HEK293 (cell line): ENCODE measurements at regions not wholly inside any gene's neighbourhood (a gene's known extent, or its start where the extent isn't known, plus 50 kb on each side); places are given as distances from the start of the nearest gene placed in this dataset.

Experiments
- CTCF ChIA-PET: fragments of 350-600 bp; formaldehyde crosslinking; extraction: SDS; loops from one replicate; lab custom pipeline; 2021; ENCODE audit warnings: antibody characterized with exemption; lab: Yijun Ruan, JAX
- POLR2A ChIA-PET: fragments of 300-600 bp; formaldehyde crosslinking; extraction: SDS; loops from one replicate; lab custom pipeline; 2020; ENCODE audit warnings: antibody characterized with exemption, inconsistent platforms; lab: Yijun Ruan, JAX
- H3K27ac ChIP-seq: fragments of 200-500 bp; sonication (Bioruptor generic); 2 replicates; pipeline ENCODE4 v1.5.1; 2014; ENCODE audit warnings: low read depth, low read length, control low read depth, inconsistent platforms; ENCODE audit errors: extremely low read depth
- H3K36me3 ChIP-seq, 2 experiments: fragments of 200-500 bp in 1 of 2; sonication (Bioruptor generic) in 1 of 2; 1 replicate in 1 of 2; 2 replicates in 1 of 2; pipeline ENCODE4 v1.5.1; 2014 to 2017; ENCODE audit warnings: inconsistent platforms in 2 of 2, low read length in 2 of 2; ENCODE audit not compliant: control insufficient read depth in 2 of 2, insufficient read depth in 1 of 2
- H3K4me1 ChIP-seq: fragments of 200-500 bp; sonication (Bioruptor generic); 2 replicates; pipeline ENCODE4 v1.5.1; 2014; ENCODE audit warnings: mild to moderate bottlenecking, low read length, inconsistent platforms; ENCODE audit not compliant: control insufficient read depth, insufficient read depth
- H3K4me3 ChIP-seq: 2 replicates; pipeline ENCODE4 v1.5.1; 2011; ENCODE audit warnings: low read depth, mild to moderate bottlenecking, control low read depth, low read length, moderate library complexity
- H3K9me3 ChIP-seq: fragments of 200-500 bp; sonication (Bioruptor generic); 2 replicates; pipeline ENCODE4 v1.5.1; 2014; ENCODE audit warnings: low read depth, low read length, inconsistent platforms; ENCODE audit not compliant: control insufficient read depth, insufficient read depth
- GLI2 ChIP-seq: fragments of 450-650 bp; formaldehyde crosslinking; IDR thresholded peaks from 2 replicates; pipeline ENCODE4; 2017; ENCODE audit warnings: missing biosample characterization, missing genetic modification characterization, low read depth, borderline replicate concordance
- GLI4 ChIP-seq: fragments of 450-650 bp; formaldehyde crosslinking; IDR thresholded peaks from 2 replicates; pipeline ENCODE4 v1.5.1; 2016; ENCODE audit warnings: missing biosample characterization, missing genetic modification characterization
- GLIS1 ChIP-seq: fragments of 450-650 bp; formaldehyde crosslinking; IDR thresholded peaks from 2 replicates; pipeline ENCODE4 v1.5.1; 2016; ENCODE audit warnings: missing biosample characterization, missing genetic modification characterization
- OSR2 ChIP-seq: fragments of 450-650 bp; formaldehyde crosslinking; IDR thresholded peaks from 2 replicates; pipeline ENCODE4 v1.5.1; 2016; ENCODE audit warnings: missing biosample characterization, missing genetic modification characterization
- OVOL3 ChIP-seq: fragments of 450-650 bp; formaldehyde crosslinking; IDR thresholded peaks from 2 replicates; pipeline ENCODE4 v1.5.1; 2016; ENCODE audit warnings: missing biosample characterization, missing genetic modification characterization
- TCF7L2 ChIP-seq: IDR thresholded peaks from 2 replicates; pipeline ENCODE4 v1.6.1; 2011; ENCODE audit warnings: low read depth, mild to moderate bottlenecking, inconsistent platforms, low read length, moderate library complexity, borderline replicate concordance
- ZBTB1 ChIP-seq: fragments of 450-650 bp; formaldehyde crosslinking; IDR thresholded peaks from 2 replicates; pipeline ENCODE4 v1.5.1; 2016; ENCODE audit warnings: missing biosample characterization, missing genetic modification characterization
- ZBTB48 ChIP-seq: fragments of 450-650 bp; formaldehyde crosslinking; IDR thresholded peaks from 2 replicates; pipeline ENCODE4 v1.5.1; 2016; ENCODE audit warnings: missing biosample characterization, missing genetic modification characterization
- ZEB2 ChIP-seq: fragments of 450-650 bp; formaldehyde crosslinking; IDR thresholded peaks from 2 replicates; pipeline ENCODE4 v1.5.1; 2016; ENCODE audit warnings: missing biosample characterization, missing genetic modification characterization
- ZNF121 ChIP-seq: fragments of 450-650 bp; formaldehyde crosslinking; IDR thresholded peaks from 2 replicates; pipeline ENCODE4 v1.5.1; 2016; ENCODE audit warnings: missing biosample characterization, missing genetic modification characterization
- ZNF157 ChIP-seq: fragments of 450-650 bp; formaldehyde crosslinking; IDR thresholded peaks from 2 replicates; pipeline ENCODE4 v1.5.1; 2016; ENCODE audit warnings: missing biosample characterization, missing genetic modification characterization
- ZNF211 ChIP-seq: fragments of 450-650 bp; formaldehyde crosslinking; IDR thresholded peaks from 2 replicates; pipeline ENCODE4 v1.5.1; 2016; ENCODE audit warnings: low read depth, missing biosample characterization, missing genetic modification characterization
- ZNF24 ChIP-seq: fragments of 450-650 bp; formaldehyde crosslinking; IDR thresholded peaks from 2 replicates; pipeline ENCODE4 v1.5.1; 2016; ENCODE audit warnings: missing biosample characterization, missing genetic modification characterization
- ZNF292 ChIP-seq: fragments of 450-650 bp; formaldehyde crosslinking; IDR thresholded peaks from 2 replicates; pipeline ENCODE4 v1.5.1; 2016; ENCODE audit warnings: low read depth, missing biosample characterization, missing genetic modification characterization, borderline replicate concordance
- ZNF48 ChIP-seq: fragments of 450-650 bp; formaldehyde crosslinking; IDR thresholded peaks from 2 replicates; pipeline ENCODE4 v1.5.1; 2016; ENCODE audit warnings: missing biosample characterization, missing genetic modification characterization
- ZNF670 ChIP-seq: fragments of 450-650 bp; formaldehyde crosslinking; IDR thresholded peaks from 2 replicates; pipeline ENCODE4 v1.5.1; 2016; ENCODE audit warnings: missing biosample characterization, missing genetic modification characterization, low read depth
- ZNF837 ChIP-seq: fragments of 450-650 bp; formaldehyde crosslinking; IDR thresholded peaks from 2 replicates; pipeline ENCODE4 v1.5.1; 2016; ENCODE audit warnings: missing biosample characterization, missing genetic modification characterization
- ZSCAN30 ChIP-seq: fragments of 450-650 bp; IDR thresholded peaks from 2 replicates; pipeline ENCODE4 v1.5.1; 2018; ENCODE audit warnings: missing biosample characterization, mild to moderate bottlenecking, missing genetic modification characterization, moderate library complexity
- TF ChIP-seq, protein P1 (sequence below): fragments of 450-650 bp; formaldehyde crosslinking; IDR thresholded peaks from 2 replicates; pipeline ENCODE4 v1.5.1; 2016; ENCODE audit warnings: missing biosample characterization, missing genetic modification characterization
- TF ChIP-seq, protein P2 (sequence below): fragments of 450-650 bp; formaldehyde crosslinking; IDR thresholded peaks from 2 replicates; pipeline ENCODE4 v1.5.1; 2017; ENCODE audit warnings: missing biosample characterization, missing genetic modification characterization
- TF ChIP-seq, protein P3 (sequence below): fragments of 450-650 bp; formaldehyde crosslinking; optimal IDR thresholded peaks from 2 replicates; pipeline ENCODE3; 2016; ENCODE audit warnings: missing biosample characterization, mild to moderate bottlenecking, missing genetic modification characterization
- TF ChIP-seq, protein P4 (sequence below): sonication (generic); formaldehyde crosslinking; IDR thresholded peaks from 2 replicates; pipeline ENCODE4 v1.8.1; 2022; ENCODE audit warnings: mild to moderate bottlenecking, moderate library complexity, missing genetic modification reagents
- TF ChIP-seq, protein P5 (sequence below): fragments of 450-650 bp; formaldehyde crosslinking; IDR thresholded peaks from 2 replicates; pipeline ENCODE4 v1.5.1; 2017; ENCODE audit warnings: missing biosample characterization, missing genetic modification characterization
- TF ChIP-seq, protein P6 (sequence below): fragments of 450-650 bp; formaldehyde crosslinking; IDR thresholded peaks from 2 replicates; pipeline ENCODE4 v1.5.1; 2016; ENCODE audit warnings: missing biosample characterization, missing genetic modification characterization

DNA sequence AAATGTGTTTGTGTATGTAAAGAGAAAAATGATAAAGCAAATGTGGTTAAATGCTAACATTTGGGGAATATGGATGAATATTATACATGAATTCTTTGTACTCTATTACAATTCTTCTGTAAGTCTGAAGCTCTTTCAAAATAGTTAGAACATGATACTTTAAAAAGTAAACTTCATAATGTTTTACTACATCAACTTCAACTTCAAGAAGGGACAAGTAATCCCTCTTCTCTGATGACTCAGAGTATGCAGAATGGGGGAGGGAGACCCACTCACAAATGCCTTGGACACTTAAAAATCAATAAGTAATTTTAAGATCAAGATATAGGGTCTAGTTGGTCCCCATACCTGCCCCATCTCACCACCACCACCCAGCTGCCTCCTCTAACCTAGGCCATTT lies 162.4 kb downstream of the ESM1 start:
- H3K36me3 ChIP-seq: no peaks in the 10 kb centered on the region
- TF ChIP-seq ZNF292 (tag by site-specific recombination): no peak
- no peak for TF ChIP-seq ZNF670 (tag by site-specific recombination)
- TF ChIP-seq, protein P1, sequence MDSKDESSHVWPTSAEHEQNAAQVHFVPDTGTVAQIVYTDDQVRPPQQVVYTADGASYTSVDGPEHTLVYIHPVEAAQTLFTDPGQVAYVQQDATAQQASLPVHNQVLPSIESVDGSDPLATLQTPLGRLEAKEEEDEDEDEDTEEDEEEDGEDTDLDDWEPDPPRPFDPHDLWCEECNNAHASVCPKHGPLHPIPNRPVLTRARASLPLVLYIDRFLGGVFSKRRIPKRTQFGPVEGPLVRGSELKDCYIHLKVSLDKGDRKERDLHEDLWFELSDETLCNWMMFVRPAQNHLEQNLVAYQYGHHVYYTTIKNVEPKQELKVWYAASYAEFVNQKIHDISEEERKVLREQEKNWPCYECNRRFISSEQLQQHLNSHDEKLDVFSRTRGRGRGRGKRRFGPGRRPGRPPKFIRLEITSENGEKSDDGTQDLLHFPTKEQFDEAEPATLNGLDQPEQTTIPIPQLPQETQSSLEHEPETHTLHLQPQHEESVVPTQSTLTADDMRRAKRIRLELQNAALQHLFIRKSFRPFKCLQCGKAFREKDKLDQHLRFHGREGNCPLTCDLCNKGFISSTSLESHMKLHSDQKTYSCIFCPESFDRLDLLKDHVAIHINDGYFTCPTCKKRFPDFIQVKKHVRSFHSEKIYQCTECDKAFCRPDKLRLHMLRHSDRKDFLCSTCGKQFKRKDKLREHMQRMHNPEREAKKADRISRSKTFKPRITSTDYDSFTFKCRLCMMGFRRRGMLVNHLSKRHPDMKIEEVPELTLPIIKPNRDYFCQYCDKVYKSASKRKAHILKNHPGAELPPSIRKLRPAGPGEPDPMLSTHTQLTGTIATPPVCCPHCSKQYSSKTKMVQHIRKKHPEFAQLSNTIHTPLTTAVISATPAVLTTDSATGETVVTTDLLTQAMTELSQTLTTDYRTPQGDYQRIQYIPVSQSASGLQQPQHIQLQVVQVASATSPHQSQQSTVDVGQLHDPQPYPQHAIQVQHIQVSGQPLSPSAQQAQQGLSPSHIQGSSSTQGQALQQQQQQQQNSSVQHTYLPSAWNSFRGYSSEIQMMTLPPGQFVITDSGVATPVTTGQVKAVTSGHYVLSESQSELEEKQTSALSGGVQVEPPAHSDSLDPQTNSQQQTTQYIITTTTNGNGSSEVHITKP (tag by site-specific recombination): no peak
- no peak for TF ChIP-seq ZBTB48 (tag by site-specific recombination)
- TF ChIP-seq, protein P2, sequence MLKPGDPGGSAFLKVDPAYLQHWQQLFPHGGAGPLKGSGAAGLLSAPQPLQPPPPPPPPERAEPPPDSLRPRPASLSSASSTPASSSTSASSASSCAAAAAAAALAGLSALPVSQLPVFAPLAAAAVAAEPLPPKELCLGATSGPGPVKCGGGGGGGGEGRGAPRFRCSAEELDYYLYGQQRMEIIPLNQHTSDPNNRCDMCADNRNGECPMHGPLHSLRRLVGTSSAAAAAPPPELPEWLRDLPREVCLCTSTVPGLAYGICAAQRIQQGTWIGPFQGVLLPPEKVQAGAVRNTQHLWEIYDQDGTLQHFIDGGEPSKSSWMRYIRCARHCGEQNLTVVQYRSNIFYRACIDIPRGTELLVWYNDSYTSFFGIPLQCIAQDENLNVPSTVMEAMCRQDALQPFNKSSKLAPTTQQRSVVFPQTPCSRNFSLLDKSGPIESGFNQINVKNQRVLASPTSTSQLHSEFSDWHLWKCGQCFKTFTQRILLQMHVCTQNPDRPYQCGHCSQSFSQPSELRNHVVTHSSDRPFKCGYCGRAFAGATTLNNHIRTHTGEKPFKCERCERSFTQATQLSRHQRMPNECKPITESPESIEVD: no peak
- TF ChIP-seq, protein P3, sequence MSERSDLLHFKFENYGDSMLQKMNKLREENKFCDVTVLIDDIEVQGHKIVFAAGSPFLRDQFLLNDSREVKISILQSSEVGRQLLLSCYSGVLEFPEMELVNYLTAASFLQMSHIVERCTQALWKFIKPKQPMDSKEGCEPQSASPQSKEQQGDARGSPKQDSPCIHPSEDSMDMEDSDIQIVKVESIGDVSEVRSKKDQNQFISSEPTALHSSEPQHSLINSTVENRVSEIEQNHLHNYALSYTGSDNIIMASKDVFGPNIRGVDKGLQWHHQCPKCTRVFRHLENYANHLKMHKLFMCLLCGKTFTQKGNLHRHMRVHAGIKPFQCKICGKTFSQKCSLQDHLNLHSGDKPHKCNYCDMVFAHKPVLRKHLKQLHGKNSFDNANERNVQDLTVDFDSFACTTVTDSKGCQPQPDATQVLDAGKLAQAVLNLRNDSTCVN (tag by site-specific recombination): no peak
- TF ChIP-seq TCF7L2: no peak
- TF ChIP-seq ZSCAN30 (tag by site-specific recombination): no peak
- no peak for TF ChIP-seq ZNF121
- TF ChIP-seq, all 188 proteins: peak for 0
- H3K4me3 ChIP-seq: no peak overlapping the region
- H3K9me3 ChIP-seq: no peaks in the 10 kb centered on the region
- no peaks in the 10 kb centered on the region for H3K4me1 ChIP-seq
- CTCF ChIA-PET: interaction anchor here (0.7 kb wide), 1 partner anchor 81 kb away, joined by 9 read pairs; no protein-coding TSS in a partner anchor
- no peak overlapping the region for H3K27ac ChIP-seq
- POLR2A ChIA-PET: no interaction called here

DNA sequence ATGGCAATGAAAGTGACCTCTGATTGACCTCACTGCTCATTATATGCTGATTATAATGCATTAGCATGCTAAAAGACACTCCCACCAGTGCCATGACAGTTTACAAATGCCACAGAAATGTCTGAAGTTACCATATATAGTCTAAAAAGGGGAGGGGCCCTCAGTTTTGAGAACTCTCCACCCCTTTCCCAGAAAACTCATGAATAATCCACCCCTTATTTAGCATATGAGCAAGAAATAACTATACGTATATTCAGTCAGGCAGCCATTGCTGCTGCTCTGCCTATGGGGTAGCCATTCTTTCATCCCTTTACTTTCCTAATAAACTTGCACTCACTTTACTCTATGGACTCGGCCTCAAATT lies 163.1 kb downstream of the ESM1 start:
- H3K36me3 ChIP-seq: no peaks in the 10 kb centered on the region
- TF ChIP-seq GLIS1 (no peak), ZBTB1 (tag by site-specific recombination) (no peak), OSR2 (tag by site-specific recombination) (no peak), ZNF837 (tag by site-specific recombination) (no peak), ZEB2 (tag by site-specific recombination) (no peak), ZNF157 (no peak), ZNF48 (tag by site-specific recombination) (no peak), ZNF211 (no peak), ZNF24 (tag by site-specific recombination) (no peak), OVOL3 (tag by site-specific recombination) (no peak), GLI4 (tag by site-specific recombination) (no peak), GLI2 (no peak)
- TF ChIP-seq, protein P4, sequence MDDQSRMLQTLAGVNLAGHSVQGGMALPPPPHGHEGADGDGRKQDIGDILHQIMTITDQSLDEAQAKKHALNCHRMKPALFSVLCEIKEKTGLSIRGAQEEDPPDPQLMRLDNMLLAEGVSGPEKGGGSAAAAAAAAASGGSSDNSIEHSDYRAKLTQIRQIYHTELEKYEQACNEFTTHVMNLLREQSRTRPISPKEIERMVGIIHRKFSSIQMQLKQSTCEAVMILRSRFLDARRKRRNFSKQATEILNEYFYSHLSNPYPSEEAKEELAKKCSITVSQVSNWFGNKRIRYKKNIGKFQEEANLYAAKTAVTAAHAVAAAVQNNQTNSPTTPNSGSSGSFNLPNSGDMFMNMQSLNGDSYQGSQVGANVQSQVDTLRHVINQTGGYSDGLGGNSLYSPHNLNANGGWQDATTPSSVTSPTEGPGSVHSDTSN (CRISPR knock-in tag): no peak
- TF ChIP-seq, protein P5, sequence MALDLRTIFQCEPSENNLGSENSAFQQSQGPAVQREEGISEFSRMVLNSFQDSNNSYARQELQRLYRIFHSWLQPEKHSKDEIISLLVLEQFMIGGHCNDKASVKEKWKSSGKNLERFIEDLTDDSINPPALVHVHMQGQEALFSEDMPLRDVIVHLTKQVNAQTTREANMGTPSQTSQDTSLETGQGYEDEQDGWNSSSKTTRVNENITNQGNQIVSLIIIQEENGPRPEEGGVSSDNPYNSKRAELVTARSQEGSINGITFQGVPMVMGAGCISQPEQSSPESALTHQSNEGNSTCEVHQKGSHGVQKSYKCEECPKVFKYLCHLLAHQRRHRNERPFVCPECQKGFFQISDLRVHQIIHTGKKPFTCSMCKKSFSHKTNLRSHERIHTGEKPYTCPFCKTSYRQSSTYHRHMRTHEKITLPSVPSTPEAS (tag by site-specific recombination): no peak
- TF ChIP-seq, protein P6, sequence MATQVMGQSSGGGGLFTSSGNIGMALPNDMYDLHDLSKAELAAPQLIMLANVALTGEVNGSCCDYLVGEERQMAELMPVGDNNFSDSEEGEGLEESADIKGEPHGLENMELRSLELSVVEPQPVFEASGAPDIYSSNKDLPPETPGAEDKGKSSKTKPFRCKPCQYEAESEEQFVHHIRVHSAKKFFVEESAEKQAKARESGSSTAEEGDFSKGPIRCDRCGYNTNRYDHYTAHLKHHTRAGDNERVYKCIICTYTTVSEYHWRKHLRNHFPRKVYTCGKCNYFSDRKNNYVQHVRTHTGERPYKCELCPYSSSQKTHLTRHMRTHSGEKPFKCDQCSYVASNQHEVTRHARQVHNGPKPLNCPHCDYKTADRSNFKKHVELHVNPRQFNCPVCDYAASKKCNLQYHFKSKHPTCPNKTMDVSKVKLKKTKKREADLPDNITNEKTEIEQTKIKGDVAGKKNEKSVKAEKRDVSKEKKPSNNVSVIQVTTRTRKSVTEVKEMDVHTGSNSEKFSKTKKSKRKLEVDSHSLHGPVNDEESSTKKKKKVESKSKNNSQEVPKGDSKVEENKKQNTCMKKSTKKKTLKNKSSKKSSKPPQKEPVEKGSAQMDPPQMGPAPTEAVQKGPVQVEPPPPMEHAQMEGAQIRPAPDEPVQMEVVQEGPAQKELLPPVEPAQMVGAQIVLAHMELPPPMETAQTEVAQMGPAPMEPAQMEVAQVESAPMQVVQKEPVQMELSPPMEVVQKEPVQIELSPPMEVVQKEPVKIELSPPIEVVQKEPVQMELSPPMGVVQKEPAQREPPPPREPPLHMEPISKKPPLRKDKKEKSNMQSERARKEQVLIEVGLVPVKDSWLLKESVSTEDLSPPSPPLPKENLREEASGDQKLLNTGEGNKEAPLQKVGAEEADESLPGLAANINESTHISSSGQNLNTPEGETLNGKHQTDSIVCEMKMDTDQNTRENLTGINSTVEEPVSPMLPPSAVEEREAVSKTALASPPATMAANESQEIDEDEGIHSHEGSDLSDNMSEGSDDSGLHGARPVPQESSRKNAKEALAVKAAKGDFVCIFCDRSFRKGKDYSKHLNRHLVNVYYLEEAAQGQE (tag by site-specific recombination): no peak
- CTCF ChIA-PET: no interaction called here
- POLR2A ChIA-PET: no interaction called here
- H3K4me1 ChIP-seq: no peaks in the 10 kb centered on the region
- H3K4me3 ChIP-seq: no peak overlapping the region
- H3K27ac ChIP-seq: no peak overlapping the region
- no peaks in the 10 kb centered on the region for H3K9me3 ChIP-seq
